NCI-H2196 treated with DMSO at 0.1 percent for 48 hours (cell line): ENCODE measurements at regions not wholly inside any gene's neighbourhood (a gene's known extent, or its start where the extent isn't known, plus 50 kb on each side); places are given as distances from the start of the nearest gene placed in this dataset.
"Not testable (repeated sequence)": the region's sequence is repeated elsewhere in the genome, so short reads cannot be mapped to it uniquely, and the experiment has no call there.

Experiments used
- DNase-seq: peaks from one replicate; lab custom pipeline; 2025; ENCODE audit not compliant: unreplicated experiment; lab: John Stamatoyannopoulos, UW

- DNase-seq = no peak
These were observed 213.1 kb downstream of the TBC1D2B start for GRCh38 chr15:77864211-77865105.

GRCh38 chr15:77863491-77864105 is 213.9 kb downstream of the TBC1D2B start:
- DNase-seq = no peak

GRCh38 chr15:77862651-77863104 is 214.8 kb downstream of the TBC1D2B start:
- no peak for DNase-seq

GRCh38 chr15:77861997-77862635 is 215.4 kb downstream of the TBC1D2B start:
- not testable (repeated sequence) for DNase-seq

GRCh38 chr15:77860071-77860691 is 217.3 kb downstream of the TBC1D2B start:
- DNase-seq = no peak

GRCh38 chr15:77859491-77860060 is 217.9 kb downstream of the TBC1D2B start:
- no peak for DNase-seq

- DNase-seq = no peak
These were observed 218.6 kb downstream of the TBC1D2B start for GRCh38 chr15:77858792-77859490.

- DNase-seq = no peak
These were observed 220.1 kb downstream of the TBC1D2B start for GRCh38 chr15:77857419-77857818.

- DNase-seq = no peak
These were observed 220.7 kb downstream of the TBC1D2B start for GRCh38 chr15:77856705-77857346.

- DNase-seq = no peak
These were observed 221.6 kb downstream of the TBC1D2B start for GRCh38 chr15:77855871-77856270.

- no peak for DNase-seq
These were observed 222.3 kb upstream of the LINGO1 start for GRCh38 chr15:77854980-77855379.

- DNase-seq = no peak
These were observed 221.2 kb upstream of the LINGO1 start for GRCh38 chr15:77853910-77854309.

GRCh38 chr15:77853008-77853328 is 220.3 kb upstream of the LINGO1 start:
- DNase-seq = no peak

GRCh38 chr15:77852241-77853007 is 219.7 kb upstream of the LINGO1 start:
- no peak for DNase-seq

- no peak for DNase-seq
These were observed 219.0 kb upstream of the LINGO1 start for GRCh38 chr15:77851691-77852090.

GRCh38 chr15:77851086-77851485 is 218.4 kb upstream of the LINGO1 start:
- no peak for DNase-seq

- DNase-seq = no peak
These were observed 214.3 kb upstream of the LINGO1 start for GRCh38 chr15:77846986-77847385.

GRCh38 chr15:77846360-77846759 is 213.6 kb upstream of the LINGO1 start:
- no peak for DNase-seq

GRCh38 chr15:77844798-77845446 is 212.2 kb upstream of the LINGO1 start:
- no peak for DNase-seq
